H9 (cell line): ENCODE measurements at regions not wholly inside any gene's neighbourhood (a gene's known extent, or its start where the extent isn't known, plus 50 kb on each side); places are given as distances from the start of the nearest gene placed in this dataset.

Experiments used
- DNase-seq: peaks from one replicate; pipeline ENCODE4 v3.0.0-alpha.2; 2017
- H2AFZ ChIP-seq: one replicate; pipeline ENCODE4 v1.6.1; 2013; ENCODE audit warnings: mild to moderate bottlenecking, low read length, control low read depth, moderate library complexity
- H2AK5ac ChIP-seq: 2 replicates; pipeline ENCODE4 v1.6.1; 2013; ENCODE audit warnings: low read length, control low read depth, mixed read lengths; ENCODE audit not compliant: insufficient read length
- H2BK120ac ChIP-seq: one replicate; pipeline ENCODE4 v1.6.1; 2013; ENCODE audit warnings: low read depth, mild to moderate bottlenecking, low read length, control low read depth, inconsistent platforms; ENCODE audit not compliant: poor library complexity, severe bottlenecking
- H2BK12ac ChIP-seq: 2 replicates; pipeline ENCODE4 v1.6.1; 2013; ENCODE audit warnings: low read length, control low read depth, mixed read lengths, low read depth; ENCODE audit not compliant: insufficient read length
- H2BK15ac ChIP-seq: 2 replicates; pipeline ENCODE4 v1.6.1; 2013; ENCODE audit warnings: low read depth, low read length, control low read depth
- H2BK20ac ChIP-seq: one replicate; pipeline ENCODE4 v1.6.1; 2013; ENCODE audit warnings: low read depth, mild to moderate bottlenecking, low read length, control low read depth, inconsistent platforms; ENCODE audit not compliant: poor library complexity, severe bottlenecking
- H2BK5ac ChIP-seq: 2 replicates; pipeline ENCODE4 v1.6.1; 2013; ENCODE audit warnings: low read length, control low read depth, mixed read lengths; ENCODE audit not compliant: insufficient read length
- H3K14ac ChIP-seq: 2 replicates; pipeline ENCODE4 v1.6.1; 2013; ENCODE audit warnings: low read length, control low read depth; ENCODE audit not compliant: insufficient read depth
- H3K18ac ChIP-seq: 2 replicates; pipeline ENCODE4 v1.6.1; 2013; ENCODE audit warnings: low read depth, mild to moderate bottlenecking, mixed read lengths, low read length, control low read depth; ENCODE audit not compliant: insufficient read length
- H3K23ac ChIP-seq: 2 replicates; pipeline ENCODE4 v1.6.1; 2013; ENCODE audit warnings: low read length, control low read depth, mixed read lengths, low read depth; ENCODE audit not compliant: insufficient read length
- H3K23me2 ChIP-seq: 2 replicates; pipeline ENCODE4 v1.6.1; 2013; ENCODE audit warnings: low read depth, mild to moderate bottlenecking, mixed read lengths, low read length, control low read depth; ENCODE audit not compliant: insufficient read length, poor library complexity, severe bottlenecking
- H3K27ac ChIP-seq: 2 replicates; pipeline ENCODE4 v1.5.1; 2013; ENCODE audit warnings: low read length, control low read depth, mixed read lengths, low read depth; ENCODE audit not compliant: insufficient read length
- H3K27me3 ChIP-seq: 2 replicates; pipeline ENCODE4 v1.6.1; 2013; ENCODE audit warnings: low read length, control low read depth, inconsistent platforms; ENCODE audit not compliant: insufficient read depth
- H3K4ac ChIP-seq: 2 replicates; pipeline ENCODE4 v1.6.1; 2013; ENCODE audit warnings: low read depth, mild to moderate bottlenecking, control low read depth, inconsistent platforms, low read length, moderate library complexity
- H3K4me1 ChIP-seq: 2 replicates; pipeline ENCODE4 v1.6.1; 2013; ENCODE audit warnings: low read length, control low read depth, inconsistent platforms; ENCODE audit not compliant: insufficient read depth
- H3K4me2 ChIP-seq: 2 replicates; pipeline ENCODE4 v1.6.1; 2013; ENCODE audit warnings: low read length, control low read depth, mixed read lengths; ENCODE audit not compliant: insufficient read length, insufficient read depth
- H3K56ac ChIP-seq: 2 replicates; pipeline ENCODE4 v1.6.1; 2013; ENCODE audit warnings: low read depth, mild to moderate bottlenecking, mixed read lengths, low read length, control low read depth; ENCODE audit not compliant: insufficient read length
- H3K79me1 ChIP-seq: 2 replicates; pipeline ENCODE4 v1.6.1; 2013; ENCODE audit warnings: low read depth, mild to moderate bottlenecking, moderate library complexity, low read length, control low read depth, inconsistent platforms; ENCODE audit not compliant: insufficient read depth, poor library complexity, severe bottlenecking
- H3K79me2 ChIP-seq: 2 replicates; pipeline ENCODE4 v1.6.1; 2013; ENCODE audit warnings: low read length, control low read depth, inconsistent platforms; ENCODE audit not compliant: insufficient read depth
- H3K9ac ChIP-seq: 2 replicates; pipeline ENCODE4 v1.6.1; 2013; ENCODE audit warnings: low read length, control low read depth, mixed read lengths; ENCODE audit not compliant: insufficient read length; ENCODE audit errors: extremely low read depth
- H3K9me3 ChIP-seq: one replicate; pipeline ENCODE4 v1.6.1; 2013; ENCODE audit warnings: low read depth, low read length, inconsistent platforms; ENCODE audit not compliant: control insufficient read depth
- H3T11ph ChIP-seq: one replicate; pipeline ENCODE4 v1.6.1; 2013; ENCODE audit warnings: mild to moderate bottlenecking, low read length, control low read depth, inconsistent platforms
- H4K20me1 ChIP-seq: one replicate; pipeline ENCODE4 v1.6.1; 2013; ENCODE audit not compliant: control insufficient read depth, insufficient read length, insufficient read depth
- H4K5ac ChIP-seq: 2 replicates; pipeline ENCODE4 v1.6.1; 2013; ENCODE audit warnings: low read depth, mild to moderate bottlenecking, mixed read lengths, low read length, control low read depth; ENCODE audit not compliant: insufficient read length
- H4K8ac ChIP-seq: replicated peaks from 2 replicates; pipeline ENCODE4 v1.6.1; 2013; ENCODE audit warnings: low read length, control low read depth, mixed read lengths, low read depth; ENCODE audit not compliant: insufficient read length
- H4K91ac ChIP-seq: 2 replicates; pipeline ENCODE4 v1.6.1; 2013; ENCODE audit warnings: low read depth, mild to moderate bottlenecking, moderate library complexity, mixed read lengths, low read length, control low read depth; ENCODE audit not compliant: insufficient read length
- H3K27ac Mint-ChIP-seq, 3 experiments: 2 replicates in 2 of 3; 3 replicates in 1 of 3; pipeline ENCODE4 v1.8.0; 2020 to 2021; ENCODE audit warnings: mixed read lengths in 3 of 3, mild to moderate bottlenecking in 1 of 3, moderate library complexity in 1 of 3
- H3K27me3 Mint-ChIP-seq: 2 replicates; pipeline ENCODE4 v1.8.0; 2021; ENCODE audit warnings: low read depth, mild to moderate bottlenecking, moderate library complexity, mixed read lengths
- H3K36me3 Mint-ChIP-seq, 3 experiments: 2 replicates in 2 of 3; 3 replicates in 1 of 3; pipeline ENCODE4 v1.8.0; 2020 to 2021; ENCODE audit warnings: low read depth in 3 of 3, mixed read lengths in 3 of 3; ENCODE audit not compliant: insufficient read depth in 1 of 3
- H3K4me1 Mint-ChIP-seq, 2 experiments: 2 replicates each; pipeline ENCODE4 v1.8.0; 2020; ENCODE audit warnings: mixed read lengths in 2 of 2
- H3K4me3 Mint-ChIP-seq, 2 experiments: 2 replicates in 1 of 2; 3 replicates in 1 of 2; pipeline ENCODE4 v1.8.0; 2020 to 2021; ENCODE audit warnings: mild to moderate bottlenecking in 2 of 2, mixed read lengths in 2 of 2, moderate library complexity in 1 of 2
- H3K9me3 Mint-ChIP-seq, 2 experiments: 2 replicates in 1 of 2; 3 replicates in 1 of 2; pipeline ENCODE4 v1.8.0; 2020; ENCODE audit warnings: mild to moderate bottlenecking in 2 of 2, mixed read lengths in 2 of 2, moderate library complexity in 1 of 2
- CTCF ChIP-seq: fragments of 200-600 bp; sonication (generic); conservative IDR thresholded peaks from 3 replicates; pipeline ENCODE4 v1.8.0; 2021; ENCODE audit warnings: antibody characterized with exemption, mild to moderate bottlenecking
- WGBS: extraction: QIAGEN DNeasy Blood & Tissue Kit; methylation state at CpG from one replicate; pipeline ENCODE4 v1.1.7; 2013; ENCODE audit warnings: missing lambda C conversion rate, low lambda C conversion rate, mixed read lengths; ENCODE audit not compliant: insufficient read length; ENCODE audit errors: extremely low coverage; 5-methylcytosine and 5-hydroxymethylcytosine counted together

- H3K9me3 ChIP-seq = no peaks in the 10 kb centered on the region
- H4K5ac ChIP-seq = no peak overlapping the region
- no peak overlapping the region for H3K4me2 ChIP-seq
- no peak overlapping the region for H2BK12ac ChIP-seq
- no peak overlapping the region for H3K14ac ChIP-seq
- peaks cover 13 to 14% of the 10 kb centered on the region in 2 experiments; a peak in 3 of 4 replicates for H3K4me1 Mint-ChIP-seq
- no peak overlapping the region for H3K4me3 Mint-ChIP-seq
- no peaks in the 10 kb centered on the region for H3K9me3 Mint-ChIP-seq
- H3K36me3 Mint-ChIP-seq = no peaks in the 10 kb centered on the region
- no peak overlapping the region for H2BK5ac ChIP-seq
- H3K23ac ChIP-seq = no peak overlapping the region
- no peak overlapping the region for H3K9ac ChIP-seq
- H3T11ph ChIP-seq = no peak overlapping the region
- H3K18ac ChIP-seq = no peak overlapping the region
- no peaks in the 10 kb centered on the region for H3K79me1 ChIP-seq
- no CpG with 5 or more reads among the region's 1 CpG for WGBS
- H4K20me1 ChIP-seq = no peaks in the 10 kb centered on the region
- H4K91ac ChIP-seq = no peak overlapping the region
- no peak overlapping the region for H3K56ac ChIP-seq
- H3K27ac Mint-ChIP-seq = no peak overlapping the region
- no peak overlapping the region for H3K27ac ChIP-seq
- H2BK120ac ChIP-seq = no peak overlapping the region
- no peaks in the 10 kb centered on the region for H3K27me3 ChIP-seq
- no peaks in the 10 kb centered on the region for H3K4me1 ChIP-seq
- H2AK5ac ChIP-seq = no peak overlapping the region
- no peak for TF ChIP-seq CTCF
- H2BK20ac ChIP-seq = no peak overlapping the region
- H2BK15ac ChIP-seq = no peak overlapping the region
- H3K4ac ChIP-seq = no peak overlapping the region
- DNase-seq = no peak
- no peak overlapping the region for H2AFZ ChIP-seq
- no peaks in the 10 kb centered on the region for H3K27me3 Mint-ChIP-seq
- H3K79me2 ChIP-seq = no peaks in the 10 kb centered on the region
- H4K8ac ChIP-seq = no peak overlapping the region
- no peaks in the 10 kb centered on the region for H3K23me2 ChIP-seq
Observed at GRCh38 chr14:66377574-66377973, 108.6 kb upstream of the CCDC196 start.
